Stimulated activated CD4-positive, alpha-beta T cell treated with anti-CD3 and anti-CD28 coated beads, Interleukin-2, amount 100 ng/mL, for 4 hours (primary cell): ENCODE measurements at regions not wholly inside any gene's neighbourhood (a gene's known extent, or its start where the extent isn't known, plus 50 kb on each side); places are given as distances from the start of the nearest gene placed in this dataset.
A peak's percentile ranks its signal among the peaks of the same experiment; 100 is the strongest.

Experiments used
- DNase-seq: peaks from one replicate; pipeline ENCODE4 v3.0.0-alpha.2; 2020; ENCODE audit warnings: low read depth

GRCh38 chr9:36764364-36765076, 191.8 kb downstream of the MELK start:
- no peak for DNase-seq

- DNase-seq = no peak
These were observed 192.3 kb downstream of the MELK start for GRCh38 chr9:36765077-36765390.

- peak; percentile 90 for DNase-seq
These were observed 193.0 kb downstream of the MELK start for GRCh38 chr9:36765468-36766341.

DNA sequence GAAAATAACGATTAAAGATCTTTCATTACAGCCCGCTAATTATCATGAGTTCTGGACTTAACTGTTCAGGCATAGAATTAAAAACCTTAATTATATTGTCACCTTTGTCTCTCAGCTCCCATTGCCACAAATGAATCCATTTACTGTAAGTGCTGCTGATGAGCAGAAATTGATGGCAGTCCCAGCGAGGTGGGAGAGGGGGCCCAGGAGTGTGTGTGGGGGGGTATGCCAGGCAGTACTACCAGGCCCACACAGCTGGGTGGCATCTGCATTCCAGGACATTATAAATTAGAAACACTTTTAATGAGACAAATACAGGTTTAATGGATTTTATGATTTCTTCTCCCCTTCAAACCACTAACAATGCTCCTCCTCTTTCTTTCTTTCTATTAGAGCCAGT, 196.0 kb downstream of the MELK start:
- no peak for DNase-seq

- DNase-seq = no peak
These were observed 197.3 kb downstream of the MELK start for GRCh38 chr9:36770025-36770424.

DNA sequence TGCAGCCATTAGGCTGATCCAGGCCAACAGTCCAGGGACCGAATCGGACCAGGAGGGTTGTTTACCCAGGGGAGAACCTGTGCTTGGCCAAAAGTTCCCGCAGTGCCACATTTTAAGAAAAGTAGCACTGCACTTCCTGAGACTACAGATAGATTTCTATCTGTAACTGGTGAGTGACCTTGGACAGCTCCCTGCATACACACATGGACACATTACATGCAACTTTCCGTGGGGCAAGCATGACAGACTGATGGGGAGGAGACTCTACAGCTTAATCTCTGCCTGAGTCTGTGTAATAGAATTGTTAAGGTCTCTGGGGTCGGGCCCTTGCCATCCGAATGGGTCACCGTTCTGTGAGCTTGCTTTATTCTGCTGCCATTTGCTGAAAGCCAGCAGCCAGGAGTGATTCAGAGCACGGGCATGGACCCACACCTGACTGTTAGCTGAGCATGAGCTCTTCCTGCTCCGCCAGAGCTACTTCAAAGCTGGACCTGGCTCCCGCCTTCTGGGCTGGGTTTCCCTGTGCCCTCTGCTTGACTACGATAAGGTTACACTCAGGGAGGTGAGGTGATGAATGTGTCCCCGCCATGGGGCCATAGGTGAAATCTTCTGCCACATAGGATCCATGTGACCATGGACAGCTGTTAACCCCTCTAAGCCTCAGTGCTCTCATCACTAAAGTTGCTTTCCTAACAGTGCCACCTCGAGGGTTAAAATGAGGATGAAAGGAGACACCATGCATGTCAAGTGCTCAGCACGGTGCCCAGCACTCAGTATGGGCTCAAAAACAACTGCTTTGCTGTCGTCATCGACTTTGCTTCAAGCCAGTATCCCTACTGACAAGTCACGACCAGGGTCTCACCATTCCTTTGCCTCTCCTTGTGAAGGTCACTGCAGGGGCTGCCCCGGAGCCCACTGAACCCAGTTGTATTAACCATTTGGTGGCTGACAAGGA, 200.0 kb downstream of the MELK start:
- no peak for DNase-seq

DNA sequence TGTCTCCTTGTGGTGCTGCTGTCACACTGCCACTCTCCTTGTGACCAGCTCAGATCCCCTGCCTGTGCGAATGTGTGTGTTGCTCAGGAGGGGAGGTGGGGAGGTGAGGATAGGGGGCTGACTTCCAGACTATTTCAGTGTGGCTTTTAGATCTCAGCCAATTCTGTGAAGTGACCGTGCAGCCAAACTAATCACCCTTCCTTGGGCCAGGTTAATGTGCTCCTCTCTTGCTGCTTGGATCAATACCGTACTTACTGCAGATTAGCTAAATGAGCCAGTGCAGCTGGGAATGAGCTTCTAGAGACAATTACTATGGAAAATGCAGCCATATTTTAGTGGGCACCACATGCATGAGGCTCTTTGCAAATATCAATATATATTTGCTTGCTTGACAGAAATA, 206.0 kb downstream of the MELK start:
- DNase-seq = no peak

DNA sequence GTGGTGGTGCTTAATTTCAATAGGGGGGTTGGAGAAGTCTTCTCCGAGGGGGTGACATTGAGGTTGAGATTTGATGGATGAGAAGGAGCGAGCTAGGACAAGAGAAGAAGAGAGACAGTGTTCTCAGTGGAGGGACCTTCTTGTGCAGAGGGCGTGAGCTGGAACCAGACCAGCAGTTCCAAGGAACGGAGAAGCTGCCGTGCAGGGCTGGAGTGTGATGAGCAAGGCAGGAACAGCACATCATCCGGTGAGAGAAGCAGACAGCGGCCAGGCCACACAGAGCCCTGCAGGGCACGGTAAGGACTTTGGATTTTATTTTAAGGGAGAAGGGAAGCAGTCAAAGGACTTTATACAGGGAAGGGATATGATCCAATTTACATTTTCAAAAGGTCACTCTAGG, 206.9 kb downstream of the MELK start:
- no peak for DNase-seq

GRCh38 chr9:36780186-36780585, 207.5 kb downstream of the MELK start:
- no peak for DNase-seq

DNA sequence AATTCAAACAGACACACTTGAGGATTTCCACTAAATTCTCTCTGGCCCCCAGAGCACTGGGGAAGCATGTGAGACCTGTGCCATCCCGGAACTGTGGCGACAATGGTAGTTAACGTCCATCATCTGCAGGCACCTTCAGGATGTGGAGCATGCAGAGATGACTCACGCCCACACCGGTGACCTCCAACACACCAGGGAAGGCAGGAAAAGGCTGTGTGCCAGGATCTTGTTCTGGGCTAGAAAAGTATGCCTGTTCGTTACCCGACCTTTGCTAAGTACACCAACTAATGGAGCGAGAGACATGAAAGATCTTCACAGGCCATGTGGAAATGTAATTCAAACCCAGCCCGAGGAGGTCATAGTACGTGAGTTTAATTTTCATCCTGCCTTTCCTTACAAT, 208.8 kb downstream of the MELK start:
- no peak for DNase-seq
